Stomach (tissue), 4 donors: ENCODE measurements at regions not wholly inside any gene's neighbourhood (a gene's known extent, or its start where the extent isn't known, plus 50 kb on each side); places are given as distances from the start of the nearest gene placed in this dataset.

Experiments used
- EP300 ChIP-seq: sonication (generic); formaldehyde crosslinking; IDR thresholded peaks from one replicate; pipeline ENCODE4 v1.6.1; 2017; ENCODE audit warnings: antibody characterized with exemption
- POLR2A ChIP-seq, 4 donors: fragments of 450-650 bp; IDR thresholded peaks; one replicate each; pipeline ENCODE4 v1.6.1; 2016; ENCODE audit warnings: antibody characterized with exemption in 4 of 4, control low read depth in 2 of 4, mild to moderate bottlenecking in 1 of 4, moderate library complexity in 1 of 4
- POLR2AphosphoS5 ChIP-seq, 3 donors: sonication (generic); formaldehyde crosslinking; IDR thresholded peaks; one replicate each; pipeline ENCODE4 v1.6.1; 2016; ENCODE audit warnings: antibody characterized with exemption in 3 of 3
- TF ChIP-seq, protein P1 (sequence below), 7 experiments: fragments of 450-650 bp in 4 of 7; fragments of 200-600 bp in 3 of 7; sonication (generic) in 3 of 7; IDR thresholded peaks; one replicate each; pipeline ENCODE4 v1.5.1; 2016 to 2019; ENCODE audit warnings: antibody characterized with exemption in 7 of 7, control low read depth in 2 of 7, mild to moderate bottlenecking in 1 of 7

DNA sequence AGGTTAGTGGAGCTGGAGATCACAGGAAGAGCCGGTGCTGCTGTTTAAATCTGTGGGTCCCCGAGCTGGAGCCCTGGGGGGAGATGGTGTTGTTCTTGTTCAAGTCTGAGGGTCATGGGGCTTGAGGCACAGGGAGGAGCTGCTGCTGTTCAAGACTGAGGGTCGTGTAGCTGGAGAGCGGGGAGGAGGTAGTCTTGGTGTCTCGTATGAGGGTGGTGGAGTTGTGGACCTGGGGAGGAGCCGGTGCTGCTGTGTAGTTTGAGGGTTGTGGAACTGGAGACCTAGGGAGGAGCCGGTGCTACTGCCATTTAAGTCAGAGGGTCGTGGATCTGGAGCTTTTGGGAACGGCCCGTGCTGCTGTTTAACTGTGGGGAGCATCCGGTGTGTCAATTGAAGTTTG is 112.2 kb upstream of the SULF2 start:
- TF ChIP-seq, protein P1, sequence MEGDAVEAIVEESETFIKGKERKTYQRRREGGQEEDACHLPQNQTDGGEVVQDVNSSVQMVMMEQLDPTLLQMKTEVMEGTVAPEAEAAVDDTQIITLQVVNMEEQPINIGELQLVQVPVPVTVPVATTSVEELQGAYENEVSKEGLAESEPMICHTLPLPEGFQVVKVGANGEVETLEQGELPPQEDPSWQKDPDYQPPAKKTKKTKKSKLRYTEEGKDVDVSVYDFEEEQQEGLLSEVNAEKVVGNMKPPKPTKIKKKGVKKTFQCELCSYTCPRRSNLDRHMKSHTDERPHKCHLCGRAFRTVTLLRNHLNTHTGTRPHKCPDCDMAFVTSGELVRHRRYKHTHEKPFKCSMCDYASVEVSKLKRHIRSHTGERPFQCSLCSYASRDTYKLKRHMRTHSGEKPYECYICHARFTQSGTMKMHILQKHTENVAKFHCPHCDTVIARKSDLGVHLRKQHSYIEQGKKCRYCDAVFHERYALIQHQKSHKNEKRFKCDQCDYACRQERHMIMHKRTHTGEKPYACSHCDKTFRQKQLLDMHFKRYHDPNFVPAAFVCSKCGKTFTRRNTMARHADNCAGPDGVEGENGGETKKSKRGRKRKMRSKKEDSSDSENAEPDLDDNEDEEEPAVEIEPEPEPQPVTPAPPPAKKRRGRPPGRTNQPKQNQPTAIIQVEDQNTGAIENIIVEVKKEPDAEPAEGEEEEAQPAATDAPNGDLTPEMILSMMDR (IDR thresholded peaks at IDR 0.05) = no peak
- TF ChIP-seq POLR2A (IDR thresholded peaks at IDR 0.05) = no peak
- TF ChIP-seq POLR2AphosphoS5 (IDR thresholded peaks at IDR 0.05) = no peak
- TF ChIP-seq EP300 = no peak
